SK-N-SH treated with all-trans-retinoic acid at 6 μM for 48 hours (cell line): ENCODE measurements at regions not wholly inside any gene's neighbourhood (a gene's known extent, or its start where the extent isn't known, plus 50 kb on each side); places are given as distances from the start of the nearest gene placed in this dataset.

Source experiments
- ATAC-seq: fragments of 200-7000 bp; cut with Tn5 transposase; 3 replicates; pipeline ENCODE4 v1.9.1; 2020; ENCODE audit warnings: mild to moderate bottlenecking, moderate library complexity
- ARNTL ChIP-seq: fragments of 450-650 bp; formaldehyde crosslinking; IDR thresholded peaks from 2 replicates; pipeline ENCODE4 v1.5.0; 2020; ENCODE audit warnings: low read depth, mild to moderate bottlenecking, moderate library complexity, borderline replicate concordance
- BACH2 ChIP-seq: fragments of 250-450 bp; sonication (Bioruptor Pico); IDR thresholded peaks from 2 replicates; pipeline ENCODE4 v1.9.0; 2021; ENCODE audit warnings: mild to moderate bottlenecking, borderline replicate concordance
- CREB5 ChIP-seq: fragments of 250-450 bp; sonication (Bioruptor Pico); IDR thresholded peaks from 2 replicates; pipeline ENCODE4 v1.5.1; 2020; ENCODE audit warnings: low read depth, mild to moderate bottlenecking, moderate library complexity
- CSRNP3 ChIP-seq: fragments of 250-450 bp; sonication (Bioruptor Pico); IDR thresholded peaks from 2 replicates; pipeline ENCODE4 v1.5.1; 2021; ENCODE audit warnings: mild to moderate bottlenecking, moderate library complexity
- GLIS3 ChIP-seq: fragments of 250-450 bp; sonication (Bioruptor Pico); IDR thresholded peaks from 2 replicates; pipeline ENCODE4 v1.5.0; 2020; ENCODE audit warnings: mild to moderate bottlenecking, moderate library complexity
- OSR1 ChIP-seq: fragments of 250-450 bp; sonication (Bioruptor Pico); IDR thresholded peaks from 2 replicates; pipeline ENCODE4 v1.8.0; 2022; ENCODE audit warnings: moderate library complexity, mild to moderate bottlenecking, inconsistent platforms
- PATZ1 ChIP-seq: fragments of 250-450 bp; sonication (Bioruptor Pico); IDR thresholded peaks from 2 replicates; pipeline ENCODE4 v1.8.0; 2020; ENCODE audit warnings: mild to moderate bottlenecking, moderate library complexity, borderline replicate concordance
- POU6F1 ChIP-seq: fragments of 250-450 bp; sonication (Bioruptor Pico); IDR thresholded peaks from 2 replicates; pipeline ENCODE4 v1.8.0; 2021; ENCODE audit warnings: low read depth, mild to moderate bottlenecking, moderate library complexity, borderline replicate concordance
- PPARA ChIP-seq: fragments of 250-450 bp; sonication (Bioruptor Pico); IDR thresholded peaks from 2 replicates; pipeline ENCODE4 v1.5.0; 2020; ENCODE audit warnings: mild to moderate bottlenecking, borderline replicate concordance
- RARB ChIP-seq: fragments of 250-450 bp; sonication (Bioruptor Pico); IDR thresholded peaks from 2 replicates; pipeline ENCODE4 v1.8.0; 2021; ENCODE audit warnings: mild to moderate bottlenecking, moderate library complexity
- SNAI2 ChIP-seq: fragments of 250-450 bp; sonication (Bioruptor Pico); IDR thresholded peaks from 2 replicates; pipeline ENCODE4 v1.5.0; 2020; ENCODE audit warnings: mild to moderate bottlenecking, moderate library complexity
- TSHZ2 ChIP-seq: fragments of 250-450 bp; sonication (Bioruptor Pico); IDR thresholded peaks from 2 replicates; pipeline ENCODE4 v1.5.0; 2020; ENCODE audit warnings: mild to moderate bottlenecking, moderate library complexity
- ZC3H10 ChIP-seq: fragments of 250-450 bp; sonication (Bioruptor Pico); IDR thresholded peaks from 2 replicates; pipeline ENCODE4 v1.5.1; 2021; ENCODE audit warnings: mild to moderate bottlenecking, moderate library complexity
- ZFP30 ChIP-seq: fragments of 450-650 bp; formaldehyde crosslinking; IDR thresholded peaks from 2 replicates; pipeline ENCODE4 v1.5.0; 2022; ENCODE audit warnings: mild to moderate bottlenecking, moderate library complexity
- ZNF565 ChIP-seq: fragments of 450-650 bp; formaldehyde crosslinking; conservative IDR thresholded peaks from 2 replicates; pipeline ENCODE4 v1.5.0; 2020; ENCODE audit warnings: low read depth, mild to moderate bottlenecking, moderate library complexity
- ZNF70 ChIP-seq: fragments of 450-650 bp; formaldehyde crosslinking; IDR thresholded peaks from 2 replicates; pipeline ENCODE4 v1.5.0; 2020; ENCODE audit warnings: mild to moderate bottlenecking, moderate library complexity
- ZNF8 ChIP-seq: fragments of 450-650 bp; formaldehyde crosslinking; IDR thresholded peaks from 2 replicates; pipeline ENCODE4 v1.5.0; 2020; ENCODE audit warnings: mild to moderate bottlenecking, moderate library complexity

GRCh38 chr9:107079589-107079988 lies 203.5 kb upstream of the RAD23B start (continued):
- TF ChIP-seq CSRNP3 (CRISPR knock-in tag) (no peak), ZNF565 (CRISPR knock-in tag) (no peak), RARB (no peak)

GRCh38 chr9:107080130-107080529 lies 202.9 kb upstream of the RAD23B start:
- TF ChIP-seq ZC3H10 (CRISPR knock-in tag) (no peak), ZFP30 (CRISPR knock-in tag) (no peak), POU6F1 (CRISPR knock-in tag) (no peak), CSRNP3 (CRISPR knock-in tag) (no peak), ARNTL (CRISPR knock-in tag) (no peak), TSHZ2 (no peak), CREB5 (CRISPR knock-in tag) (no peak), OSR1 (CRISPR knock-in tag) (no peak), PPARA (CRISPR knock-in tag) (no peak), RARB (no peak), SNAI2 (CRISPR knock-in tag) (no peak), ZNF8 (CRISPR knock-in tag) (no peak)

GRCh38 chr9:107086460-107086859 lies 196.6 kb upstream of the RAD23B start:
- TF ChIP-seq SNAI2 (CRISPR knock-in tag) (no peak), BACH2 (no peak), RARB (no peak), POU6F1 (CRISPR knock-in tag) (no peak), ZNF8 (CRISPR knock-in tag) (no peak), ZC3H10 (CRISPR knock-in tag) (no peak), GLIS3 (no peak), ZNF70 (CRISPR knock-in tag) (no peak), ARNTL (CRISPR knock-in tag) (no peak)
- no peak for ATAC-seq

More at GRCh38 chr9:107080130-107080529, 202.9 kb upstream of the RAD23B start:
- no peak for ATAC-seq

GRCh38 chr9:107087222-107087621 lies 195.9 kb upstream of the RAD23B start:
- TF ChIP-seq BACH2 (no peak), ZNF70 (CRISPR knock-in tag) (no peak), GLIS3 (no peak), ZNF8 (CRISPR knock-in tag) (no peak), RARB (no peak), ARNTL (CRISPR knock-in tag) (no peak), PATZ1 (CRISPR knock-in tag) (no peak)
- no peak for ATAC-seq
